GM12864 (cell line): ENCODE measurements at regions not wholly inside any gene's neighbourhood (a gene's known extent, or its start where the extent isn't known, plus 50 kb on each side); places are given as distances from the start of the nearest gene placed in this dataset.

Experiments used
- DNase-seq: peaks from one replicate; pipeline ENCODE4 v3.0.0-alpha.2; 2011; ENCODE audit warnings: low read depth
- H3K4me3 ChIP-seq: 2 replicates; pipeline ENCODE4 v1.5.1; 2011; ENCODE audit warnings: mild to moderate bottlenecking, low read depth, low read length, control low read depth
- CTCF ChIP-seq: IDR thresholded peaks from 2 replicates; pipeline ENCODE4 v1.5.1; 2011; ENCODE audit warnings: low read depth, mild to moderate bottlenecking, moderate library complexity, low read length, control low read depth, inconsistent platforms; ENCODE audit errors: missing control alignments

GRCh38 chrY:7938982-7939718, 1027.6 kb upstream of the AMELY start:
- no peak for DNase-seq
- H3K4me3 ChIP-seq = no peak overlapping the region
- TF ChIP-seq CTCF = no peak

- no peak for DNase-seq
- H3K4me3 ChIP-seq = no peak overlapping the region
- no peak for TF ChIP-seq CTCF
Observed at GRCh38 chrY:7936831-7937230, 1025.3 kb upstream of the AMELY start.

- DNase-seq = no peak
- TF ChIP-seq CTCF = no peak
- no peak overlapping the region for H3K4me3 ChIP-seq
Observed at GRCh38 chrY:7936046-7936445, 1024.5 kb upstream of the AMELY start.

GRCh38 chrY:7935606-7936005, 1024.1 kb upstream of the AMELY start:
- H3K4me3 ChIP-seq = no peak overlapping the region
- TF ChIP-seq CTCF = no peak
- DNase-seq = no peak

- no peak for DNase-seq
- no peak overlapping the region for H3K4me3 ChIP-seq
- TF ChIP-seq CTCF = no peak
Observed at GRCh38 chrY:7932424-7932823, 1020.9 kb upstream of the AMELY start.

GRCh38 chrY:7929866-7930265, 1018.3 kb upstream of the AMELY start:
- H3K4me3 ChIP-seq = no peak overlapping the region
- DNase-seq = no peak
- TF ChIP-seq CTCF = no peak

GRCh38 chrY:7924059-7924458, 1012.5 kb upstream of the AMELY start:
- TF ChIP-seq CTCF = no peak
- DNase-seq = no peak
- H3K4me3 ChIP-seq = no peak overlapping the region
